Adipocyte (in vitro differentiated cells): ENCODE measurements at regions not wholly inside any gene's neighbourhood (a gene's known extent, or its start where the extent isn't known, plus 50 kb on each side); places are given as distances from the start of the nearest gene placed in this dataset.
"Not testable (repeated sequence)": the region's sequence is repeated elsewhere in the genome, so short reads cannot be mapped to it uniquely, and the experiment has no call there.

Source experiments
- DNase-seq: peaks from one replicate; pipeline ENCODE4 v3.0.0-alpha.2; 2015; ENCODE audit warnings: low read depth
- H3K27me3 ChIP-seq: replicated peaks from 2 replicates; pipeline ENCODE4 v1.7.0; 2013; ENCODE audit warnings: mild to moderate bottlenecking, low read length, moderate library complexity; ENCODE audit not compliant: control insufficient read depth, insufficient read depth
- H3K36me3 ChIP-seq: 2 replicates; pipeline ENCODE4 v1.7.0; 2013; ENCODE audit warnings: low read length, mild to moderate bottlenecking, moderate library complexity; ENCODE audit not compliant: control insufficient read depth, insufficient read depth, severe bottlenecking
- H3K4me1 ChIP-seq: 2 replicates; pipeline ENCODE4 v1.7.0; 2013; ENCODE audit warnings: mild to moderate bottlenecking, low read length, moderate library complexity; ENCODE audit not compliant: control insufficient read depth, insufficient read depth
- H3K4me3 ChIP-seq: 2 replicates; pipeline ENCODE4 v1.7.0; 2013; ENCODE audit warnings: mild to moderate bottlenecking, low read length, moderate library complexity
- H3K9ac ChIP-seq: 2 replicates; pipeline ENCODE4 v1.7.0; 2013; ENCODE audit warnings: mild to moderate bottlenecking, low read length, moderate library complexity
- H3K9me3 ChIP-seq: 2 replicates; pipeline ENCODE4 v1.7.0; 2013; ENCODE audit warnings: mild to moderate bottlenecking, low read length, moderate library complexity; ENCODE audit not compliant: control insufficient read depth

DNA sequence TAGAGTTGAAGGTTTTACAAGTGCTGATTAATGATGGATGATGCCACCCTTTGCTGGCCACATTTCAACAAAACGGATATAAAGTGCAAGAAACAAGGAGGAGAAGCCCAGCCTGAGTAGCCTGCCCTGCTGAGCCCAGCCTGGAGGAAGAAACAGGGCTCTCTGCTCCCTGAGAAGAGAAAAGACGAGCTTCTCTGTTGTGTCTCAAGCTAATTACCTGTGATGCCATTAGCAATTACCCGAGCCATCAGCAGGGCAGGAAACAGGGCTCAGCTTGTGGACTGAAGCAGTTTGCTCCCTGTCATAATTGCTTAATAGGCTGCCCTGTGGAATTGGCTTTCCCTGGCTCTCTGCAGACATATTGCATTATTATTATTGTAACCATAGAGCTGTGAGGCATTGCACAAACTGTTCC lies 709.3 kb upstream of the AUTS2 start:
- Histone ChIP-seq H3K9ac (no peak overlapping the region), H3K36me3 (no peaks in the 10 kb centered on the region), H3K27me3 (no peaks in the 10 kb centered on the region), H3K4me3 (no peak overlapping the region), H3K4me1 (peaks cover 18% of the 10 kb centered on the region), H3K9me3 (no peaks in the 10 kb centered on the region)
- DNase-seq: no peak

DNA sequence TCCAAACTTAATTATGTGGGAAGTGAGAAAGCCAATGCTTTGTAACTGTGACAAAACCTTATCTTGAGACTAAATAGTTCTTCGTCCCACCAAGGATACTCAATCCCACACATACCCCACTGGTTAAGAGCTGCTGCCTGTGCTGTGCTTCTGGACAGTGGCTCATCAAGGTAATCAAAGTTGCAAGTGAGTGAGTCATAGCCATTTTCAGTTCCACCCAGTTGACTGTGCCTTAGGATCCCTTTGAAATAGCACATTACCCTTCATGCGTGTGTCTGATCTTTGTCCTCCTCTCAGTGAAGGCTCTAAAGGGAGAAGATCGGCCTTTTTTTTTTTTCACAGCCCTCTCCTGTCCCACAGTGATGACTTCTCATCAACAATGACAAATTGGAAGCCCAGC lies 706.0 kb upstream of the AUTS2 start:
- peak; percentile 8 for DNase-seq
- Histone ChIP-seq H3K4me1 (peaks cover 18% of the 10 kb centered on the region), H3K9me3 (no peaks in the 10 kb centered on the region), H3K4me3 (no peak overlapping the region), H3K9ac (no peak overlapping the region), H3K27me3 (no peaks in the 10 kb centered on the region), H3K36me3 (no peaks in the 10 kb centered on the region)

GRCh38 chr7:68893411-68893810 lies 704.9 kb upstream of the AUTS2 start:
- Histone ChIP-seq H3K9ac (no peak overlapping the region), H3K4me1 (peaks cover 14% of the 10 kb centered on the region), H3K9me3 (no peaks in the 10 kb centered on the region), H3K4me3 (no peak overlapping the region), H3K27me3 (no peaks in the 10 kb centered on the region), H3K36me3 (no peaks in the 10 kb centered on the region)
- DNase-seq: no peak

DNA sequence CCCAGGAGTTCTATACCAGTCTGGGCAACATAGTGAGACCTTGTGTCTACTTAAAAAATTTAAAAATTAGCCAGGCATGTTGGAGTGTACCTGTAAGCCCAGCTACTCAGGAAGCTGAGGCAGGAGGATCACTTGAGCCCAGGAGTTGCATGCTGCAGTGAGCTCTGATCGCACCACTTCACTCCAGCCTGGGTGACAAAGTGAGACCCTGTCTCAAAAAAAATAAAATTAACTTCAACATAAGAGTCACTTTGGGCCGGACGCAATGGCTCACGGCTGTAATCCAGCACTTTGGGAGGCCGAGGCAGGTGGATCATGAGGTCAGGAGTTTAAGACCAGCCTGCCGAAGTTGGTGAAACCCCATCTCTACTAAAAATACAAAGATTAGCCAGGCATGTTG lies 699.1 kb upstream of the AUTS2 start:
- H3K9me3 ChIP-seq, DNase-seq, H3K27me3 ChIP-seq, H3K36me3 ChIP-seq, H3K4me1 ChIP-seq, H3K9ac ChIP-seq, H3K4me3 ChIP-seq: not testable (repeated sequence)

DNA sequence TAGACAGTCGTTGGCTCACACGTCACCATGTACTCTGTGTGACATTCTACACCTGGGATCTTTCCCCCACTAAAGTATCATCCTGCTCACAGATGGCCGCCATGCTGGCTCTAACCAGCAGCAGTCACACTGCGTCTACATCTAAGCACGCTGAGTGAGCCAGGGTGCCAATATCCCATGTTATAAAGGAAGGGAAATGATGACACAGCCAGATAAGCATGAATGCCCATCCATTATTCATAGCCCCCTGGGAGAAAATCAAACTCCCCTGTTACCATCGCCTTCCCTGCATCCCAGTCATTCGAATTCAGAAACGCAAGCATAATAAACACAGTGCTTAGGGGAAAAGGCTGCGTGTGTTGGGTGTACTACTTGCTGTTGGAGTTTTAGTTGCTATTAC lies 698.2 kb upstream of the AUTS2 start:
- Histone ChIP-seq H3K27me3 (no peaks in the 10 kb centered on the region), H3K4me3 (no peak overlapping the region), H3K36me3 (no peaks in the 10 kb centered on the region), H3K9me3 (no peaks in the 10 kb centered on the region), H3K9ac (no peak overlapping the region), H3K4me1 (no peaks in the 10 kb centered on the region)
- no peak for DNase-seq

GRCh38 chr7:68904630-68905029 lies 693.6 kb upstream of the AUTS2 start:
- no peak overlapping the region for H3K4me3 ChIP-seq
- H3K27me3 ChIP-seq: no peaks in the 10 kb centered on the region
- no peaks in the 10 kb centered on the region for H3K36me3 ChIP-seq
- H3K9me3 ChIP-seq: no peaks in the 10 kb centered on the region
- H3K9ac ChIP-seq: no peak overlapping the region
- DNase-seq: peak; percentile 13
- H3K4me1 ChIP-seq: no peaks in the 10 kb centered on the region

DNA sequence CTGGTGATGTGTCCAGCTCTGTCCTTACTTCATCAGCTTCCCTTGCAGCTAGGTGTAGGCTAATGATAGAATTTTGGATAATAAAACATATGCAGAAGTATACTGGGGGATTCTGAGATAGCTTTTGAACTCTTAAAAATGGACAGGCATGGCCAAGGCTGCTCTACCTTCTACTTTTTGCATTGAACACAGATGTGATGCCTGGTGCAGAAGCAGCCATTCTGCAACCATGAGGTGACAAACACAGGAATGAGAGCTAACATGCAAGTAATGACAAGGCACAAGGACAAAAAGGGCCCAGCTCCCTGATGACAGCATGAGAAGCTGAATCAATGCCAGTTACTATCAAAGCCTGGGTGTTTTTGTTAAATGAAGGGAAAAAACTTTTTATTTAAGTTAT lies 686.5 kb upstream of the AUTS2 start:
- no peak overlapping the region for H3K4me3 ChIP-seq
- no peaks in the 10 kb centered on the region for H3K4me1 ChIP-seq
- DNase-seq: no peak
- no peak overlapping the region for H3K9ac ChIP-seq
- H3K36me3 ChIP-seq: no peaks in the 10 kb centered on the region
- H3K9me3 ChIP-seq: peaks cover 9% of the 10 kb centered on the region
- H3K27me3 ChIP-seq: peaks cover 6% of the 10 kb centered on the region

DNA sequence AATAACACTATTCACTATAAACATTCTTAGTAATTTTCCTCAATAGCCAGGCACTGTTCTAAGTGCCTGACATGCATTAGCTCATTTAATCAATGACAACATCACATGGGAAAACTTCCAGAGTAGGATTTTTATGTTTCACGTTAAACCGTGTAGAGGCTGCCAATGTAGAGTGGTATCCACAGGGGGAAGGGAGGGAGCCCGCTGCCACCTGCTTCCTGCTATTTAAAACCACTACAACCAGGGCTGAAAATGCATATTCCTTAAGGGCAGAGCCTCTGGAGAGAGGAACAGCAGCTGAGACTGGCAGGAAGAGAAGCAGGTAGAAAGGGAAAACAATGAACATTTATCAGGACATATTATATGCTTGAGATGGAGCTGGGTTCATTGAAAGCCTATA lies 684.3 kb upstream of the AUTS2 start:
- H3K27me3 ChIP-seq: peaks cover 6% of the 10 kb centered on the region
- no peak overlapping the region for H3K9ac ChIP-seq
- H3K9me3 ChIP-seq: peaks cover 25% of the 10 kb centered on the region
- no peak for DNase-seq
- H3K4me3 ChIP-seq: no peak overlapping the region
- H3K4me1 ChIP-seq: no peaks in the 10 kb centered on the region
- H3K36me3 ChIP-seq: no peaks in the 10 kb centered on the region

DNA sequence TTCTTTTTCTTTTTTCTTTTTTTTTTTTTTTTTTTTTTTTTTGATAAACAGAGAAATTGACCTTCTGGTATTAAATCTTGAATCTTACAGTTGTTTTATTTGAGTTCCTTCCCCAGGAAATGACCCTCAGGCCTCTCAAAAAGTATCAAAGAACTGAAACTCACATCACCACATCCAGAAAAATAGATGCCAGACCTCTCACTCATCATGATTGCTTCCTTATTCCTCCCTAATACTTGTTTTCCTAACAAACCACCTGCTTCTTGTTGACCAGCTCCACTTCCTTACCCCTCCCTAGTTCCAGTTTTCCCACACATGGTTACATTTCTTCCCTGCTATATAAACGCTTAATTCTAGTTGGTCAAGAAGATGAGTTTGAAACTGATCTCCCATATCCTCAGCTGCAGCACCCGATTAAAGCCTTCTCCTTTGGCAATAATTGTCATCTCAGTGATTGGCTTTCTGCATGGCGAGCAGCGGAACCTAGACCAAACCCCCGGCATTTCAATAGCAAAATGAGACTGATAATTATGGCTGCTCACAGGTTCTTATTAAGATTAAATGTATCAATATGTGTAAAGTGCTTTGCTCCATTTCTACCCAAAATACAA lies 681.1 kb upstream of the AUTS2 start:
- no peaks in the 10 kb centered on the region for H3K36me3 ChIP-seq
- no peaks in the 10 kb centered on the region for H3K4me1 ChIP-seq
- no peak for DNase-seq
- peaks cover 35% of the 10 kb centered on the region for H3K9me3 ChIP-seq
- no peak overlapping the region for H3K4me3 ChIP-seq
- H3K9ac ChIP-seq: no peak overlapping the region
- H3K27me3 ChIP-seq: peaks cover 4% of the 10 kb centered on the region

- H3K36me3 ChIP-seq: no peaks in the 10 kb centered on the region
- no peaks in the 10 kb centered on the region for H3K4me1 ChIP-seq
- DNase-seq: no peak
- no peak overlapping the region for H3K4me3 ChIP-seq
- H3K9ac ChIP-seq: no peak overlapping the region
- H3K27me3 ChIP-seq: peaks cover 4% of the 10 kb centered on the region
- H3K9me3 ChIP-seq: peaks cover 37% of the 10 kb centered on the region
Measured at GRCh38 chr7:68918621-68919020, 679.7 kb upstream of the AUTS2 start.

DNA sequence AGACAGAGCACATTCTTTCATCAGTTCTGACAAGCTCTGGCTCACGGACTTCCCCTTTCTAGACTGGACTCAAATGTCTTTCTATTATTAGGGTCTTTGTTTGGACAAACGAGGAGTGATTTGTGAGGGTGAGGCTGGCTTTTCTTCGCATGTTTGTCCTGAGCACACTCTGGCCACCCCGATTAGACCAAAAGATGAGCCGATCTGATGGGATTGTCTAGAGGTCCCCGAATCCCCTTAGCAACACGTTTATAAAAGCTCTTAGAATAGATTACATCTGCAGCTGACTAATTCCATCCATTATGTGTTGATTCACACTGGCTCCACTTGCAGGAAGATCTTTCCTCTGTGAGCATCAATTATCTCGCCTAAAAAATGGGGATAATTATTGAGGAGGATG lies 675.4 kb upstream of the AUTS2 start:
- Histone ChIP-seq H3K9me3 (peaks cover 28% of the 10 kb centered on the region), H3K9ac (no peak overlapping the region), H3K36me3 (no peaks in the 10 kb centered on the region), H3K4me1 (no peaks in the 10 kb centered on the region), H3K4me3 (no peak overlapping the region), H3K27me3 (no peaks in the 10 kb centered on the region)
- no peak for DNase-seq

- DNase-seq: no peak
- no peak overlapping the region for H3K9ac ChIP-seq
- H3K4me1 ChIP-seq: peaks cover 5% of the 10 kb centered on the region
- H3K27me3 ChIP-seq: no peaks in the 10 kb centered on the region
- no peaks in the 10 kb centered on the region for H3K36me3 ChIP-seq
- peaks cover 19% of the 10 kb centered on the region for H3K9me3 ChIP-seq
- no peak overlapping the region for H3K4me3 ChIP-seq
Measured at GRCh38 chr7:68925241-68925640, 673.0 kb upstream of the AUTS2 start.
